SK-N-SH treated with all-trans-retinoic acid at 6 μM for 48 hours (cell line): ENCODE measurements at regions not wholly inside any gene's neighbourhood (a gene's known extent, or its start where the extent isn't known, plus 50 kb on each side); places are given as distances from the start of the nearest gene placed in this dataset.

Source experiments
- ATAC-seq: fragments of 200-7000 bp; cut with Tn5 transposase; 3 replicates; pipeline ENCODE4 v1.9.1; 2020; ENCODE audit warnings: mild to moderate bottlenecking, moderate library complexity
- BACH2 ChIP-seq: fragments of 250-450 bp; sonication (Bioruptor Pico); IDR thresholded peaks from 2 replicates; pipeline ENCODE4 v1.9.0; 2021; ENCODE audit warnings: mild to moderate bottlenecking, borderline replicate concordance
- CSDC2 ChIP-seq: fragments of 250-450 bp; sonication (Bioruptor Pico); IDR thresholded peaks from 2 replicates; pipeline ENCODE4 v1.5.0; 2020; ENCODE audit warnings: mild to moderate bottlenecking, moderate library complexity
- ESRRG ChIP-seq: fragments of 250-450 bp; sonication (Bioruptor Pico); IDR thresholded peaks from 2 replicates; pipeline ENCODE4 v1.6.1; 2021; ENCODE audit warnings: mild to moderate bottlenecking
- GLIS3 ChIP-seq: fragments of 250-450 bp; sonication (Bioruptor Pico); IDR thresholded peaks from 2 replicates; pipeline ENCODE4 v1.5.0; 2020; ENCODE audit warnings: mild to moderate bottlenecking, moderate library complexity
- ISL1 ChIP-seq: fragments of 250-450 bp; sonication (Bioruptor Pico); IDR thresholded peaks from 2 replicates; pipeline ENCODE4 v2.1.2; 2022; ENCODE audit warnings: mild to moderate bottlenecking, moderate library complexity
- OSR1 ChIP-seq: fragments of 250-450 bp; sonication (Bioruptor Pico); IDR thresholded peaks from 2 replicates; pipeline ENCODE4 v1.8.0; 2022; ENCODE audit warnings: moderate library complexity, mild to moderate bottlenecking, inconsistent platforms
- POU6F1 ChIP-seq: fragments of 250-450 bp; sonication (Bioruptor Pico); IDR thresholded peaks from 2 replicates; pipeline ENCODE4 v1.8.0; 2021; ENCODE audit warnings: low read depth, mild to moderate bottlenecking, moderate library complexity, borderline replicate concordance
- PPARA ChIP-seq: fragments of 250-450 bp; sonication (Bioruptor Pico); IDR thresholded peaks from 2 replicates; pipeline ENCODE4 v1.5.0; 2020; ENCODE audit warnings: mild to moderate bottlenecking, borderline replicate concordance
- RARB ChIP-seq: fragments of 250-450 bp; sonication (Bioruptor Pico); IDR thresholded peaks from 2 replicates; pipeline ENCODE4 v1.8.0; 2021; ENCODE audit warnings: mild to moderate bottlenecking, moderate library complexity
- SNAI2 ChIP-seq: fragments of 250-450 bp; sonication (Bioruptor Pico); IDR thresholded peaks from 2 replicates; pipeline ENCODE4 v1.5.0; 2020; ENCODE audit warnings: mild to moderate bottlenecking, moderate library complexity
- TCF4 ChIP-seq: fragments of 250-450 bp; sonication (Bioruptor Pico); IDR thresholded peaks from 2 replicates; pipeline ENCODE4 v1.8.0; 2021; ENCODE audit warnings: mild to moderate bottlenecking, moderate library complexity, borderline replicate concordance
- TOX ChIP-seq: fragments of 250-450 bp; sonication (Bioruptor Pico); IDR thresholded peaks from 2 replicates; pipeline ENCODE4 v1.8.0; 2021; ENCODE audit warnings: mild to moderate bottlenecking, moderate library complexity, borderline replicate concordance
- TSHZ2 ChIP-seq: fragments of 250-450 bp; sonication (Bioruptor Pico); IDR thresholded peaks from 2 replicates; pipeline ENCODE4 v1.5.0; 2020; ENCODE audit warnings: mild to moderate bottlenecking, moderate library complexity
- ZC3H10 ChIP-seq: fragments of 250-450 bp; sonication (Bioruptor Pico); IDR thresholded peaks from 2 replicates; pipeline ENCODE4 v1.5.1; 2021; ENCODE audit warnings: mild to moderate bottlenecking, moderate library complexity
- ZFP3 ChIP-seq: fragments of 250-450 bp; sonication (Bioruptor Pico); IDR thresholded peaks from 2 replicates; pipeline ENCODE4 v1.5.0; 2020; ENCODE audit warnings: mild to moderate bottlenecking, moderate library complexity
- ZFP30 ChIP-seq: fragments of 450-650 bp; formaldehyde crosslinking; IDR thresholded peaks from 2 replicates; pipeline ENCODE4 v1.5.0; 2022; ENCODE audit warnings: mild to moderate bottlenecking, moderate library complexity
- ZNF565 ChIP-seq: fragments of 450-650 bp; formaldehyde crosslinking; conservative IDR thresholded peaks from 2 replicates; pipeline ENCODE4 v1.5.0; 2020; ENCODE audit warnings: low read depth, mild to moderate bottlenecking, moderate library complexity
- ZNF70 ChIP-seq: fragments of 450-650 bp; formaldehyde crosslinking; IDR thresholded peaks from 2 replicates; pipeline ENCODE4 v1.5.0; 2020; ENCODE audit warnings: mild to moderate bottlenecking, moderate library complexity
- ZNF8 ChIP-seq: fragments of 450-650 bp; formaldehyde crosslinking; IDR thresholded peaks from 2 replicates; pipeline ENCODE4 v1.5.0; 2020; ENCODE audit warnings: mild to moderate bottlenecking, moderate library complexity
- TF ChIP-seq, protein P1 (sequence below): fragments of 250-450 bp; sonication (Bioruptor Pico); IDR thresholded peaks from 2 replicates; pipeline ENCODE4 v1.8.0; 2020; ENCODE audit warnings: mild to moderate bottlenecking, moderate library complexity, borderline replicate concordance
- TF ChIP-seq, protein P2 (sequence below): fragments of 250-450 bp; sonication (Bioruptor Pico); IDR thresholded peaks from 2 replicates; pipeline ENCODE4 v1.5.1; 2021; ENCODE audit warnings: mild to moderate bottlenecking, moderate library complexity
- TF ChIP-seq, protein P3 (sequence below): fragments of 250-450 bp; sonication (Bioruptor Pico); IDR thresholded peaks from 2 replicates; pipeline ENCODE4 v1.5.1; 2020; ENCODE audit warnings: low read depth, mild to moderate bottlenecking, moderate library complexity

- no peak for ATAC-seq
- TF ChIP-seq ESRRG (CRISPR knock-in tag) (no peak), ZNF565 (CRISPR knock-in tag) (no peak), ZFP3 (CRISPR knock-in tag) (no peak), SNAI2 (CRISPR knock-in tag) (no peak), ISL1 (no peak), ZNF70 (no peak)
- TF ChIP-seq, protein P1, sequence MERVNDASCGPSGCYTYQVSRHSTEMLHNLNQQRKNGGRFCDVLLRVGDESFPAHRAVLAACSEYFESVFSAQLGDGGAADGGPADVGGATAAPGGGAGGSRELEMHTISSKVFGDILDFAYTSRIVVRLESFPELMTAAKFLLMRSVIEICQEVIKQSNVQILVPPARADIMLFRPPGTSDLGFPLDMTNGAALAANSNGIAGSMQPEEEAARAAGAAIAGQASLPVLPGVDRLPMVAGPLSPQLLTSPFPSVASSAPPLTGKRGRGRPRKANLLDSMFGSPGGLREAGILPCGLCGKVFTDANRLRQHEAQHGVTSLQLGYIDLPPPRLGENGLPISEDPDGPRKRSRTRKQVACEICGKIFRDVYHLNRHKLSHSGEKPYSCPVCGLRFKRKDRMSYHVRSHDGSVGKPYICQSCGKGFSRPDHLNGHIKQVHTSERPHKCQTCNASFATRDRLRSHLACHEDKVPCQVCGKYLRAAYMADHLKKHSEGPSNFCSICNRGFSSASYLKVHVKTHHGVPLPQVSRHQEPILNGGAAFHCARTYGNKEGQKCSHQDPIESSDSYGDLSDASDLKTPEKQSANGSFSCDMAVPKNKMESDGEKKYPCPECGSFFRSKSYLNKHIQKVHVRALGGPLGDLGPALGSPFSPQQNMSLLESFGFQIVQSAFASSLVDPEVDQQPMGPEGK, result no peak
Observed at GRCh38 chr7:52897713-52898112, 137.7 kb upstream of the POM121L12 start.

- ATAC-seq, result no peak
- TF ChIP-seq ZC3H10 (CRISPR knock-in tag) (no peak), SNAI2 (CRISPR knock-in tag) (no peak), GLIS3 (CRISPR knock-in tag) (no peak), ZNF8 (CRISPR knock-in tag) (no peak), TSHZ2 (no peak), RARB (CRISPR knock-in tag) (no peak), PPARA (CRISPR knock-in tag) (no peak), ZFP3 (CRISPR knock-in tag) (no peak), TCF4 (CRISPR knock-in tag) (no peak), ZNF565 (CRISPR knock-in tag) (no peak), OSR1 (no peak), ISL1 (no peak), ZFP30 (no peak), BACH2 (no peak)
- TF ChIP-seq, protein P2, sequence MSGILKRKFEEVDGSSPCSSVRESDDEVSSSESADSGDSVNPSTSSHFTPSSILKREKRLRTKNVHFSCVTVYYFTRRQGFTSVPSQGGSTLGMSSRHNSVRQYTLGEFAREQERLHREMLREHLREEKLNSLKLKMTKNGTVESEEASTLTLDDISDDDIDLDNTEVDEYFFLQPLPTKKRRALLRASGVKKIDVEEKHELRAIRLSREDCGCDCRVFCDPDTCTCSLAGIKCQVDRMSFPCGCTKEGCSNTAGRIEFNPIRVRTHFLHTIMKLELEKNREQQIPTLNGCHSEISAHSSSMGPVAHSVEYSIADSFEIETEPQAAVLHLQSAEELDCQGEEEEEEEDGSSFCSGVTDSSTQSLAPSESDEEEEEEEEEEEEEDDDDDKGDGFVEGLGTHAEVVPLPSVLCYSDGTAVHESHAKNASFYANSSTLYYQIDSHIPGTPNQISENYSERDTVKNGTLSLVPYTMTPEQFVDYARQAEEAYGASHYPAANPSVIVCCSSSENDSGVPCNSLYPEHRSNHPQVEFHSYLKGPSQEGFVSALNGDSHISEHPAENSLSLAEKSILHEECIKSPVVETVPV (CRISPR knock-in tag), result no peak
- TF ChIP-seq, protein P3, sequence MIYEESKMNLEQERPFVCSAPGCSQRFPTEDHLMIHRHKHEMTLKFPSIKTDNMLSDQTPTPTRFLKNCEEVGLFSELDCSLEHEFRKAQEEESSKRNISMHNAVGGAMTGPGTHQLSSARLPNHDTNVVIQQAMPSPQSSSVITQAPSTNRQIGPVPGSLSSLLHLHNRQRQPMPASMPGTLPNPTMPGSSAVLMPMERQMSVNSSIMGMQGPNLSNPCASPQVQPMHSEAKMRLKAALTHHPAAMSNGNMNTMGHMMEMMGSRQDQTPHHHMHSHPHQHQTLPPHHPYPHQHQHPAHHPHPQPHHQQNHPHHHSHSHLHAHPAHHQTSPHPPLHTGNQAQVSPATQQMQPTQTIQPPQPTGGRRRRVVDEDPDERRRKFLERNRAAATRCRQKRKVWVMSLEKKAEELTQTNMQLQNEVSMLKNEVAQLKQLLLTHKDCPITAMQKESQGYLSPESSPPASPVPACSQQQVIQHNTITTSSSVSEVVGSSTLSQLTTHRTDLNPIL, result no peak
Observed at GRCh38 chr7:52897288-52897687, 138.1 kb upstream of the POM121L12 start.

- no peak for TF ChIP-seq ESRRG (CRISPR knock-in tag)
- TF ChIP-seq POU6F1 (CRISPR knock-in tag), result no peak
- TF ChIP-seq, protein P2 (CRISPR knock-in tag), result no peak
- no peak for TF ChIP-seq SNAI2 (CRISPR knock-in tag)
- TF ChIP-seq BACH2, result no peak
- TF ChIP-seq ZNF70, result no peak
- no peak for TF ChIP-seq CSDC2 (CRISPR knock-in tag)
- TF ChIP-seq OSR1, result no peak
- no peak for TF ChIP-seq TOX
- no peak for ATAC-seq
Observed at GRCh38 chr7:52877240-52877639, 158.2 kb upstream of the POM121L12 start.
